Tibial nerve (tissue), 4 donors: ENCODE measurements at regions not wholly inside any gene's neighbourhood (a gene's known extent, or its start where the extent isn't known, plus 50 kb on each side); places are given as distances from the start of the nearest gene placed in this dataset.

ENCODE experiments used
- DNase-seq, 2 donors: peaks; one replicate each; pipeline ENCODE4 v3.0.0-alpha.2; 2019; ENCODE audit warnings: low spot score in 2 of 2
- H3K27ac ChIP-seq, 4 donors: fragments of 200-600 bp; sonication (generic) in 3 of 4; one replicate each; pipeline ENCODE4 v1.5.1; 2017 to 2019; ENCODE audit warnings: mild to moderate bottlenecking in 1 of 4
- H3K27me3 ChIP-seq, 2 donors: fragments of 200-600 bp; sonication (generic) in 1 of 2; one replicate each; pipeline versions ENCODE4 v1.5.1 to v1.6.0; 2017 to 2019
- H3K36me3 ChIP-seq, 3 donors: fragments of 200-600 bp; sonication (generic); one replicate each; pipeline ENCODE4 v1.5.1; 2018 to 2019
- H3K4me1 ChIP-seq, 4 donors: fragments of 200-600 bp; sonication (generic) in 3 of 4; one replicate each; pipeline ENCODE4 v1.5.1; 2017 to 2019
- H3K4me3 ChIP-seq, 4 donors: fragments of 200-600 bp; sonication (generic) in 3 of 4; one replicate each; pipeline ENCODE4 v1.5.1; 2017 to 2019; ENCODE audit warnings: mild to moderate bottlenecking in 1 of 4, moderate library complexity in 1 of 4
- H3K9me3 ChIP-seq, 4 donors: fragments of 200-600 bp; sonication (generic) in 3 of 4; one replicate each; pipeline ENCODE4 v1.5.1; 2017 to 2019
- CTCF ChIP-seq, 5 experiments: fragments of 200-600 bp in 3 of 5; fragments of 450-650 bp in 2 of 5; sonication (generic) in 3 of 5; IDR thresholded peaks; one replicate each; pipeline ENCODE4 v1.5.1; 2016 to 2019; ENCODE audit warnings: antibody characterized with exemption in 5 of 5, mild to moderate bottlenecking in 3 of 5, moderate library complexity in 2 of 5
- EP300 ChIP-seq, 2 donors: sonication (generic); formaldehyde crosslinking; IDR thresholded peaks; one replicate each; pipeline ENCODE4 v1.6.1; 2017; ENCODE audit warnings: antibody characterized with exemption in 2 of 2, mild to moderate bottlenecking in 1 of 2
- POLR2A ChIP-seq, 2 donors: fragments of 450-650 bp; IDR thresholded peaks; one replicate each; pipeline ENCODE4 v1.6.1; 2017; ENCODE audit warnings: antibody characterized with exemption in 2 of 2, mild to moderate bottlenecking in 2 of 2, moderate library complexity in 2 of 2
- WGBS, 2 donors: methylation state at CpG; one replicate each; pipeline ENCODE4 v1.1.5; 2018; 5-methylcytosine and 5-hydroxymethylcytosine counted together

GRCh38 chr6:40106840-40107239 is 172.6 kb upstream of the MOCS1 start:
- Histone ChIP-seq H3K4me3 (no peak overlapping the region), H3K27me3 (no peaks in the 10 kb centered on the region), H3K36me3 (no peaks in the 10 kb centered on the region), H3K27ac (no peak overlapping the region), H3K4me1 (no peaks in the 10 kb centered on the region), H3K9me3 (peaks cover 0 to 24% (median 0%) of the 10 kb centered on the region in 4 donors)
- TF ChIP-seq CTCF (IDR thresholded peaks at IDR 0.05) (no peak), EP300 (IDR thresholded peaks at IDR 0.05) (no peak), POLR2A (IDR thresholded peaks at IDR 0.05) (no peak)
- DNase-seq, result no peak
- WGBS, 2 donors, result 81 to 86% methylated on average over 2 of the region's 2 CpGs

DNA sequence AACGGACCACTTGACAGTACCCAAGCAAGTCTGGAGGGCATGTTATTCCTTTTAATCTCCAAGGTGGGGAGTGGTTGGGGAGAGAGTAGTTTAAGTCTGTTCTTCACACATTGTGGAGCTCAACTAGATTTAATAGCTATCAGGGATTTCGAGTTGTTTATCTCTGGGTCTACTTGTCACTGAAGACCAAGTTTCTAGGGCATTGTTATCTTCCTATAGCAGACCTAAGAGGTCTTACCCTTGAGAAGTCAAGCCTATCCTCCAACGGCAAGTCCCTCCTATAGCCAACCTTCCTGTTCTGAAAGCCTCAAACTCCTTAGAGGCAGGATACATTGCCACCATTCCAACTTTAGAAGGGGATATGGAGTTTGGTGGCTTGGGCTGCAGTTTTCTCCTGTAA is 164.5 kb upstream of the MOCS1 start:
- H3K4me3 ChIP-seq, result no peak overlapping the region
- no peak overlapping the region for H3K27ac ChIP-seq
- no peak for DNase-seq
- H3K27me3 ChIP-seq, result no peaks in the 10 kb centered on the region
- TF ChIP-seq EP300 (IDR thresholded peaks at IDR 0.05), result no peak
- TF ChIP-seq CTCF (IDR thresholded peaks at IDR 0.05), result no peak
- no peak for TF ChIP-seq POLR2A (IDR thresholded peaks at IDR 0.05)
- H3K4me1 ChIP-seq, result no peaks in the 10 kb centered on the region
- WGBS, 2 donors, result 79 to 93% methylated on average over 3 of the region's 3 CpGs
- no peaks in the 10 kb centered on the region for H3K36me3 ChIP-seq
- H3K9me3 ChIP-seq, result peaks cover 0 to 3% (median 0%) of the 10 kb centered on the region in 4 donors

DNA sequence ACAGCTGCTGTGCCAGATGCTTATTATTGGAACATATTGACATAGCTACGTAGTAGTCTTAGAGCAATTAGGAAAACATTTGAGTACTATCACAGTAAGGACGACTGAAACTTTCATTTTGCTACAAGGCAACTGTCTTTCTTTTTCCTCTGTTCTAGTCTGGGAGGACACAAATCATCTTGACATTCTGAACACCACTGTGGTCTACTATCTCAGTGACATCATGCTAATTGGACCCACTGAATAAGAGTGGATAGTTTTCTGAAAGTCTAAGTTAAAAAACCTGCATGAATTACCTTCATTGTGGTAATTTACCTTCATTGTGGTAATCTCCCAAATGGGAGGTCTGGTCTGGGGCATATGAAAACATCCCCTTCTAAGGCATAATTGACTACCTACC is 163.3 kb upstream of the MOCS1 start:
- TF ChIP-seq POLR2A (IDR thresholded peaks at IDR 0.05) (no peak), EP300 (IDR thresholded peaks at IDR 0.05) (no peak), CTCF (IDR thresholded peaks at IDR 0.05) (no peak)
- Histone ChIP-seq H3K27ac (no peak overlapping the region), H3K36me3 (no peaks in the 10 kb centered on the region), H3K4me3 (no peak overlapping the region), H3K4me1 (no peaks in the 10 kb centered on the region), H3K27me3 (no peaks in the 10 kb centered on the region), H3K9me3 (peaks cover 0 to 1% (median 0%) of the 10 kb centered on the region in 4 donors)
- 55 to 57% methylated on average over 2 of the region's 2 CpGs for WGBS, 2 donors
- DNase-seq, result no peak

DNA sequence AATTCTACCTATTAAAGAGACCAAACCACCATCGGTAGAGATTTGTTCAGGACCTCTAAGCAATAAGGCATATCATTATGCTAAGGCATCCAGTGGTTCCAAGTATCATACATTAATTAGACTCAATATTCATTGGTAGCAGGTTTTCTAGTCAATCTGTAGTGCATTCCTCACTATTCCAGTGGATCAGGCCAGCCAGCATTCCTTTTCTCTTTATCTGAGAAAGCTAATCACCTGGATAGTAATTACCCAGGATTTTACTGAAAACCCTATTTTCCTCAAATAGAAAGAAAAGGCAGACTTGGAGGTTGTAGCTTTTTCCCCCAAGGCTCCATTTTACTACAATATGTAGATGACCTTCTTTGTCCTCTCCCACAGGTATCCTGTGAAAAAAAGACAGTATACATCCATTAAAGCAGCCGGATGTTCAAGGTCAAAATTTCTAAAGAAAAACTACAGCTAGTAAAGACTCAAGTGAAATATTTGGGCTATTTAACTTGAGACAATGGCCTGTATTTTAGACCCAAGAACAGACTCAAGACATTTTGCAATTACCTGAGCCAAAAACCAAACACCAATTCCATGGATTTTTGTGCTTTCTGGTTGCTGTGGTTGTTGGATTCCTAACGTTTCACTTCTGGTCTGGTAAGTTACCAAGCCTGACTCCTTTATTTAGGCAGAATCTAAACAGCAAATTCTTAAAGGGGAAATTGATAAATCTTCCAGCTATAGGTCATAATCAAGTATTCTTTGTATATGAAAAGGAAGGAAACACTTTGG is 149.1 kb upstream of the MOCS1 start:
- no peak for TF ChIP-seq CTCF (IDR thresholded peaks at IDR 0.05)
- no peak for TF ChIP-seq POLR2A (IDR thresholded peaks at IDR 0.05)
- TF ChIP-seq EP300 (IDR thresholded peaks at IDR 0.05), result no peak
- no peak overlapping the region for H3K27ac ChIP-seq
- no peaks in the 10 kb centered on the region for H3K36me3 ChIP-seq
- 81 to 84% methylated on average over 3 of the region's 3 CpGs for WGBS, 2 donors
- no peaks in the 10 kb centered on the region for H3K9me3 ChIP-seq
- H3K4me1 ChIP-seq, result no peaks in the 10 kb centered on the region
- H3K4me3 ChIP-seq, result no peak overlapping the region
- no peaks in the 10 kb centered on the region for H3K27me3 ChIP-seq
- no peak for DNase-seq

DNA sequence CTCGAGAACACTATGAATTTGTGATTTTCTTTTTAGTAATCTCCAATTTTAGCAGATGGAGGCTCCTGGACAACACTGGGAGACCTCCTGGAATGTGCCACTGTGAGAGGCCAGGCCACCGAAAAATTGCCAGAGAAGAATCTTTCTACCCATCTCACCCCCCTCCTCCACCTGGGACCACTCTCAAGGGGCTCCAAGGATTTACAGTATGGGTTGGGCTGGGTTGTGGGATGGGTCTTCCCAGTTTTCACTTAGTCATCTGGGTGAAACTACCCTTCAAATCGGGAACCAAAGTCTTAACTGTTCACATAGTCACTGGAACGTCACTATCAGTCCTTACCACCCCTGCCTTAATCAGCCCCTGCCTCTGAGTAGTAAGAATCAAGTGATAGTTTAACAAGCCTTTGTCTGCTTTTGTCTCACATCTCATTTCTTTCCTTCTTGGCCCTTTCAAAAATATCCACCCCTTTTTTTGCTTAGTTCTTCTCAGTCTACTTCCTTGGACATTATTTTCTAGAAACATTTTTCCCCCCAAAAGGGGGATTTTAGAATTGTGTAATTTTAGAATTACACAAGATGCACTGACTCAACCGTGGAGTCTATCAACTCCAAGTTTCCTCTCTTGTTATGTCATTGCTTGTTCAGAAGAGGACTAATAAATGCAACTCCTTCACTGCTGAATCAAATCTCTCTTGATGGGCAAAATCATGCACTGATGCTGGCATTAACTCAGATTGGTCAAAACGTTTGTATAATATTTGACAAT is 148.2 kb upstream of the MOCS1 start:
- H3K27ac ChIP-seq, result no peak overlapping the region
- 71 to 72% methylated on average over 6 of the region's 6 CpGs for WGBS, 2 donors
- H3K27me3 ChIP-seq, result no peaks in the 10 kb centered on the region
- H3K4me1 ChIP-seq, result no peaks in the 10 kb centered on the region
- H3K36me3 ChIP-seq, result no peaks in the 10 kb centered on the region
- no peak for DNase-seq
- H3K4me3 ChIP-seq, result no peak overlapping the region
- no peaks in the 10 kb centered on the region for H3K9me3 ChIP-seq
- no peak for TF ChIP-seq EP300 (IDR thresholded peaks at IDR 0.05)
- no peak for TF ChIP-seq CTCF (IDR thresholded peaks at IDR 0.05)
- no peak for TF ChIP-seq POLR2A (IDR thresholded peaks at IDR 0.05)
